ENCODE measurements at regions not wholly inside any gene's neighbourhood (a gene's known extent, or its start where the extent isn't known, plus 50 kb on each side); places are given as distances from the start of the nearest gene placed in this dataset.

- TF ChIP-seq CTCF (IDR thresholded peaks at IDR 0.05) = no peak
Observed at GRCh38 chr20:48416002-48416401, 411.8 kb downstream of the PREX1 start.

GRCh38 chr20:48414786-48415185 is 413.0 kb downstream of the PREX1 start:
- Histone ChIP-seq H2AFZ (ENCODE audit: insufficient read depth, low read depth, low read length, poor library complexity, severe bottlenecking) (no peak overlapping the region), H3K36me3 (replicated peaks in 1 of 2; ENCODE audit: control insufficient read depth in 1 of 2, insufficient read depth in 2 of 2, low read length in 2 of 2) (no peaks in the 10 kb centered on the region), H3K27ac (ENCODE audit: low read depth in 1 of 2, low read length in 2 of 2) (no peak overlapping the region), H3K79me2 (ENCODE audit: insufficient read depth, low read length) (no peaks in the 10 kb centered on the region), H3K9ac (ENCODE audit: insufficient read depth, low read length, poor library complexity, severe bottlenecking) (no peak overlapping the region), H3K27me3 (ENCODE audit: control insufficient read depth in 2 of 2, insufficient read depth in 2 of 2, low read length in 2 of 2) (no peaks in the 10 kb centered on the region), H3K4me2 (replicated peaks; ENCODE audit: extremely low read depth, low read length, poor library complexity, severe bottlenecking) (no peak overlapping the region), H3K4me1 (ENCODE audit: control insufficient read depth in 1 of 2, insufficient read depth in 2 of 2, low read length in 2 of 2) (no peaks in the 10 kb centered on the region), H3K9me3 (replicated peaks in 1 of 2; ENCODE audit: control insufficient read depth in 1 of 2, insufficient read depth in 1 of 2, low read length in 2 of 2) (no peaks in the 10 kb centered on the region), H3K4me3 (replicated peaks in 1 of 3; ENCODE audit: low read depth in 2 of 3, low read length in 3 of 3) (no peak overlapping the region), H4K20me1 (ENCODE audit: insufficient read depth, low read length) (no peaks in the 10 kb centered on the region)
- intact Hi-C loops (cut with micrococcal nuclease) = no loop called here
- no peak overlapping the region for H3K27ac Mint-ChIP-seq
- no peaks in the 10 kb centered on the region for H3K36me3 Mint-ChIP-seq
- TF ChIP-seq CTCF (IDR thresholded peaks at IDR 0.05) = no peak
- DNase-seq = no peak
- WGBS (ENCODE audit: insufficient coverage) = no CpG with 5 or more reads among the region's 1 CpG
- H3K4me3 Mint-ChIP-seq = no peak overlapping the region
- peaks cover 6 to 18% (median 16%) of the 10 kb centered on the region in 3 donors for H3K27me3 Mint-ChIP-seq (ENCODE audit: low read depth in 3 of 3)
- no peaks in the 10 kb centered on the region for H3K4me1 Mint-ChIP-seq
- peaks cover 0 to 2% (median 0%) of the 10 kb centered on the region in 7 donors for H3K9me3 Mint-ChIP-seq

More at GRCh38 chr20:48416002-48416401, 411.8 kb downstream of the PREX1 start:
- Mint-ChIP-seq H3K4me1 (no peaks in the 10 kb centered on the region), H3K27me3 (ENCODE audit: low read depth in 3 of 3) (peaks cover 6 to 18% (median 10%) of the 10 kb centered on the region in 3 donors), H3K36me3 (no peaks in the 10 kb centered on the region), H3K27ac (no peak overlapping the region), H3K4me3 (no peak overlapping the region), H3K9me3 (peaks cover 0 to 1% (median 0%) of the 10 kb centered on the region in 7 donors)
- Histone ChIP-seq H4K20me1 (ENCODE audit: insufficient read depth, low read length) (no peaks in the 10 kb centered on the region), H3K79me2 (ENCODE audit: insufficient read depth, low read length) (no peaks in the 10 kb centered on the region), H3K4me1 (ENCODE audit: control insufficient read depth in 1 of 2, insufficient read depth in 2 of 2, low read length in 2 of 2) (no peaks in the 10 kb centered on the region), H3K9me3 (replicated peaks in 1 of 2; ENCODE audit: control insufficient read depth in 1 of 2, insufficient read depth in 1 of 2, low read length in 2 of 2) (no peaks in the 10 kb centered on the region), H3K4me3 (replicated peaks in 1 of 3; ENCODE audit: low read depth in 2 of 3, low read length in 3 of 3) (no peak overlapping the region), H2AFZ (ENCODE audit: insufficient read depth, low read depth, low read length, poor library complexity, severe bottlenecking) (no peak overlapping the region), H3K27me3 (ENCODE audit: control insufficient read depth in 2 of 2, insufficient read depth in 2 of 2, low read length in 2 of 2) (no peaks in the 10 kb centered on the region), H3K9ac (ENCODE audit: insufficient read depth, low read length, poor library complexity, severe bottlenecking) (no peak overlapping the region), H3K36me3 (replicated peaks in 1 of 2; ENCODE audit: control insufficient read depth in 1 of 2, insufficient read depth in 2 of 2, low read length in 2 of 2) (no peaks in the 10 kb centered on the region), H3K4me2 (replicated peaks; ENCODE audit: extremely low read depth, low read length, poor library complexity, severe bottlenecking) (no peak overlapping the region), H3K27ac (ENCODE audit: low read depth in 1 of 2, low read length in 2 of 2) (no peak overlapping the region)
- intact Hi-C loops (cut with micrococcal nuclease) = no loop called here
- 69% methylated on average over 3 of the region's 5 CpGs for WGBS (ENCODE audit: insufficient coverage)
- no peak for DNase-seq

All from CD14-positive monocyte (primary cell).